HG02840 (cell line): ENCODE measurements at regions not wholly inside any gene's neighbourhood (a gene's known extent, or its start where the extent isn't known, plus 50 kb on each side); places are given as distances from the start of the nearest gene placed in this dataset.
"Not testable (repeated sequence)": the region's sequence is repeated elsewhere in the genome, so short reads cannot be mapped to it uniquely, and the experiment has no call there.

Experiments used
- ATAC-seq: cut with Tn5 transposase; IDR thresholded peaks from one replicate; pipeline ENCODE4 v1.9.1; 2021; ENCODE audit warnings: mild to moderate bottlenecking, moderate library complexity, moderate number of reproducible peaks; ENCODE audit not compliant: unreplicated experiment, low FRiP score

- no peak for ATAC-seq
Measured at GRCh38 chr6:91083211-91083610, 496.3 kb upstream of the MAP3K7 start.

GRCh38 chr6:91082311-91082832 lies 495.5 kb upstream of the MAP3K7 start:
- no peak for ATAC-seq

GRCh38 chr6:91081452-91082067 lies 494.7 kb upstream of the MAP3K7 start:
- ATAC-seq = no peak

GRCh38 chr6:91080871-91081270 lies 494.0 kb upstream of the MAP3K7 start:
- no peak for ATAC-seq

GRCh38 chr6:91079969-91080368 lies 493.1 kb upstream of the MAP3K7 start:
- no peak for ATAC-seq

- ATAC-seq = no peak
Measured at GRCh38 chr6:91075244-91075976, 488.5 kb upstream of the MAP3K7 start.

- no peak for ATAC-seq
Measured at GRCh38 chr6:91063362-91063761, 476.5 kb upstream of the MAP3K7 start.

- no peak for ATAC-seq
Measured at GRCh38 chr6:91057689-91058088, 470.8 kb upstream of the MAP3K7 start.

- ATAC-seq = no peak
Measured at GRCh38 chr6:91055959-91056358, 469.1 kb upstream of the MAP3K7 start.

- not testable (repeated sequence) for ATAC-seq
Measured at GRCh38 chr6:91052473-91053450, 465.9 kb upstream of the MAP3K7 start.

GRCh38 chr6:91045161-91045560 lies 458.3 kb upstream of the MAP3K7 start:
- ATAC-seq = no peak

GRCh38 chr6:91043751-91044150 lies 456.9 kb upstream of the MAP3K7 start:
- no peak for ATAC-seq

- no peak for ATAC-seq
Measured at GRCh38 chr6:91042656-91043055, 455.8 kb upstream of the MAP3K7 start.

GRCh38 chr6:91033964-91034363 lies 447.1 kb upstream of the MAP3K7 start:
- ATAC-seq = no peak

- ATAC-seq = no peak
Measured at GRCh38 chr6:91031581-91031980, 444.7 kb upstream of the MAP3K7 start.

GRCh38 chr6:91029211-91029610 lies 442.3 kb upstream of the MAP3K7 start:
- no peak for ATAC-seq

GRCh38 chr6:91023529-91023928 lies 436.7 kb upstream of the MAP3K7 start:
- no peak for ATAC-seq

GRCh38 chr6:91020744-91021143 lies 433.9 kb upstream of the MAP3K7 start:
- ATAC-seq = no peak

GRCh38 chr6:91018586-91018985 lies 431.7 kb upstream of the MAP3K7 start:
- ATAC-seq = no peak

- no peak for ATAC-seq
Measured at GRCh38 chr6:91013511-91013910, 426.6 kb upstream of the MAP3K7 start.

- ATAC-seq = no peak
Measured at GRCh38 chr6:90997076-90997475, 410.2 kb upstream of the MAP3K7 start.
